Mucosa of descending colon (tissue), 3 donors: ENCODE measurements at regions not wholly inside any gene's neighbourhood (a gene's known extent, or its start where the extent isn't known, plus 50 kb on each side); places are given as distances from the start of the nearest gene placed in this dataset.

Source experiments
- ATAC-seq: fragments of 200-7000 bp; cut with Tn5 transposase; one replicate; pipeline ENCODE4 v1.9.1; 2020; ENCODE audit warnings: mild to moderate bottlenecking, moderate library complexity
- DNase-seq, 3 donors: peaks; one replicate each; pipeline ENCODE4 v3.0.0-alpha.2; 2020
- H3K36me3 ChIP-seq: fragments of 200-600 bp; one replicate; pipeline ENCODE4 v1.8.0; 2021; ENCODE audit warnings: low read depth, mild to moderate bottlenecking
- H3K4me1 ChIP-seq: fragments of 200-600 bp; one replicate; pipeline ENCODE4 v1.8.0; 2021; ENCODE audit warnings: low read depth, mild to moderate bottlenecking
- H3K4me3 ChIP-seq: fragments of 200-600 bp; one replicate; pipeline ENCODE4 v1.8.0; 2021; ENCODE audit warnings: mild to moderate bottlenecking
- H3K9me3 ChIP-seq: fragments of 200-600 bp; one replicate; pipeline ENCODE4 v1.8.0; 2021; ENCODE audit warnings: mild to moderate bottlenecking
- intact Hi-C, 2 donors: fragments of 100-400 bp; cut with DNase I in 1 of 2; cut with micrococcal nuclease in 1 of 2; formaldehyde crosslinking; loops; one replicate each; pipeline versions ENCODE4 v1.11.0 to v1.11.1; 2022; cut with DNase I, micrococcal nuclease
- TF ChIP-seq, protein P1 (sequence below): fragments of 200-600 bp; IDR thresholded peaks from one replicate; pipeline ENCODE4 v1.8.0; 2022; ENCODE audit warnings: antibody characterized with exemption, mild to moderate bottlenecking
- donor health status: DM: no; HTN: no; CAD: no; lungs with moderate emphysema.
- donor health status: DM: no; HTN: no; CAD: no.
- donor health status: DM: no; HTN: yes; CAD: no.

DNA sequence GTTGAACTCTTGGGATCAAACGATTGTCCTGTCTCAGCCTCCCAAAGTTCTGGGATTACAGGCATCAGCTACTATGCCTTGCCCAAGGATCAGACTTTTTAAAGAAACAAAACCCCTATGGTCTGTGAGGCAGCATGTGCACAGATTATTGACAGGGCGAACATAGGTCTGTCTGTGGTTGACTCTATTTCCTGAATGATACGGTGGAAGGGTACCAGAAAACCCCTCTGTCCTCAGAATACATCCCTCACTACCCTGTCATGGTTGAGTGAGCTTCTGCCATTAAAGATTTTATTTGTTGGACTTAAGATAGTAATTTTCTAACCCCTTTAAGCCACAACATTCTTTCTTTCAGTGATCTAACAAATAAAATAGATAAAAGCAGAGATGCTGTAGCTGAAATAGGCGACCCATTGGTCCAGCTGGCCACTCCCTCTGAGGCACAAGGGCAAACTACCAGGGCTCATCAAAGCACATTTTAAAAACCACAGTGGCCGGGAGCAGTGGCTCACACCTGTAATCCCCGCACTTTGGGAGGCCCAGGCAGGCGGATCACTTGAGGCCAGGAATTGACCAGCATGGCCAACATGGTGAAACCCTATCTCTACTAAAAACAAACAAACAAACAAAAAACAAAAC, 84.9 kb upstream of the ANKRD55 start:
- DNase-seq (no peak), ATAC-seq (no peak)
- Histone ChIP-seq H3K4me3 (no peak overlapping the region), H3K36me3 (no peaks in the 10 kb centered on the region), H3K9me3 (no peaks in the 10 kb centered on the region), H3K4me1 (no peaks in the 10 kb centered on the region)
- intact Hi-C loops: no loop called here
- TF ChIP-seq, protein P1, sequence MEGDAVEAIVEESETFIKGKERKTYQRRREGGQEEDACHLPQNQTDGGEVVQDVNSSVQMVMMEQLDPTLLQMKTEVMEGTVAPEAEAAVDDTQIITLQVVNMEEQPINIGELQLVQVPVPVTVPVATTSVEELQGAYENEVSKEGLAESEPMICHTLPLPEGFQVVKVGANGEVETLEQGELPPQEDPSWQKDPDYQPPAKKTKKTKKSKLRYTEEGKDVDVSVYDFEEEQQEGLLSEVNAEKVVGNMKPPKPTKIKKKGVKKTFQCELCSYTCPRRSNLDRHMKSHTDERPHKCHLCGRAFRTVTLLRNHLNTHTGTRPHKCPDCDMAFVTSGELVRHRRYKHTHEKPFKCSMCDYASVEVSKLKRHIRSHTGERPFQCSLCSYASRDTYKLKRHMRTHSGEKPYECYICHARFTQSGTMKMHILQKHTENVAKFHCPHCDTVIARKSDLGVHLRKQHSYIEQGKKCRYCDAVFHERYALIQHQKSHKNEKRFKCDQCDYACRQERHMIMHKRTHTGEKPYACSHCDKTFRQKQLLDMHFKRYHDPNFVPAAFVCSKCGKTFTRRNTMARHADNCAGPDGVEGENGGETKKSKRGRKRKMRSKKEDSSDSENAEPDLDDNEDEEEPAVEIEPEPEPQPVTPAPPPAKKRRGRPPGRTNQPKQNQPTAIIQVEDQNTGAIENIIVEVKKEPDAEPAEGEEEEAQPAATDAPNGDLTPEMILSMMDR: no peak

DNA sequence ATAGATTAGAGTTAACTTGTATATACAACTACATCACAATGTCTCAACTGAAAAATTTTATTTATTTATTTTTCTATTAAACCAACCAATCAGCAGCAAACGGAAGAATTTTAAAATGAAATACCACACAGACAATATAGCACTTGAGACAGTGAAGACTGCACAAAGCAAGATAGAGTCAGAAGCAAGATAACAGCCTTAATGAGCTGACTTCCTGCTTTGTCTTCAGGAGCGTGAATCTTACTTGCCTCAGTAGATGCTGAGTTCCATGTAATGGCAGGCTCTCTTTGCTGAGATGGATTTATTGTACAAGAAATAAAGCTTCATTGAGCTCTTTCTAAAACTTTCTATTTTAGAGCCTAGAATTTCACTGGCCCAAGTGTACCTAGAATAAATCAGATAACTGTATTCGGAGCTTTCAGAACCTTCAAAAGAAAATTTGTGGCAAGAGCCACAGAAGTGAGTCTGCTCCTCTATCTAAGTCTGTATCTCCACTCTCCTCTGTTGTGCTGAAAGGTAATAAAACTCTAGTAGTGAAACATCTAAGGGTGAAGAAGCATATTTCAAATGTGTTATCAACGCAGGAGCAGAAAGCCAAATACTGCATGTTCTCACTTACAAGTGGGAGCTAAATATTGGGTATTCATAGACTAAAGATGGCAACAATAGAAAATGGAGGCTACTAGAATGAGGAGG, 83.3 kb upstream of the ANKRD55 start:
- DNase-seq: no peak
- H3K9me3 ChIP-seq: no peaks in the 10 kb centered on the region
- intact Hi-C loops: no loop called here
- H3K4me1 ChIP-seq: no peaks in the 10 kb centered on the region
- H3K36me3 ChIP-seq: no peaks in the 10 kb centered on the region
- TF ChIP-seq, protein P1: no peak
- no peak for ATAC-seq
- no peak overlapping the region for H3K4me3 ChIP-seq

DNA sequence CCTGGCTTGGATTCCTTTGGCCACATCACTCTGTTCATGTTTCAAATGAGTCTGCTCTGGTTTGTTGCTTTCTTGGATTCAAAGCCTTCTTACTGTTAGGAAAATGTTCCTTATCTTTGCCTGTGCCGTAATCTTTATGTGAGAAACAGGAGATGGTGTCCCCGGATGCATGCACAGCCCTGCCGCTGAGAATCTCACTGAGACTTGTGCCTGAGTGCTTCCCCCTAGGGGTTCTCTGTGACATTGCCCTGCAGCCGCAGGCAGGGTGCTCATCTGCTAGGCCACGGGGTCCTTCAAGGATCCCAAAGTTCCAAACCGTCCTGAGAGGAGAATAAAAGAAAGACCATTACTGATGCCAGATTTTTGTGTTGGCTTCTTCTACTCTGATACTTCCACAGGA, 81.4 kb upstream of the ANKRD55 start:
- Histone ChIP-seq H3K4me1 (no peaks in the 10 kb centered on the region), H3K4me3 (no peak overlapping the region), H3K9me3 (no peaks in the 10 kb centered on the region), H3K36me3 (no peaks in the 10 kb centered on the region)
- intact Hi-C loops: no loop called here
- TF ChIP-seq, protein P1: peak; percentile 41
- no peak for ATAC-seq
- DNase-seq: peak in 1 of 3 donors; percentile 42

DNA sequence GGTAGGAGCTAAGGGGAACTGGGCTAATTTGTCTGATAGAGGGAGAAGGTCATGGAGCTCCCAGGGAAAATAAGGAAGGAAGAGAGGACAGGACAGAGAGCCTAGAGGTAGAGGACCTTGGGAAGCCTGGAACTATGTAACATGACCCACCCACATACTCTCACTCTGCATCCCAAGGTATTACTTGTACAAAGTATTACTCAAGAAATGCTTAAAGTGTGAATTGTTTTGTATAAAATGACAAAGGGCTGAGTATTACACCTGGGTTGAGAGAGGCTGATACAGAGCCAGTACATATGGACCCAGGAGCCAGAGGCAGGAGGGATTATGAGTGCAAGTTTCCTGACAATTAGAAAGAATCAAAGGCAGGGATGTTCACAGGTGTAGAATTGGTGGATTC, 80.5 kb upstream of the ANKRD55 start:
- DNase-seq (no peak), ATAC-seq (no peak)
- TF ChIP-seq, protein P1: no peak
- Histone ChIP-seq H3K9me3 (no peaks in the 10 kb centered on the region), H3K36me3 (no peaks in the 10 kb centered on the region), H3K4me1 (no peaks in the 10 kb centered on the region), H3K4me3 (no peak overlapping the region)
- intact Hi-C loops: no loop called here

DNA sequence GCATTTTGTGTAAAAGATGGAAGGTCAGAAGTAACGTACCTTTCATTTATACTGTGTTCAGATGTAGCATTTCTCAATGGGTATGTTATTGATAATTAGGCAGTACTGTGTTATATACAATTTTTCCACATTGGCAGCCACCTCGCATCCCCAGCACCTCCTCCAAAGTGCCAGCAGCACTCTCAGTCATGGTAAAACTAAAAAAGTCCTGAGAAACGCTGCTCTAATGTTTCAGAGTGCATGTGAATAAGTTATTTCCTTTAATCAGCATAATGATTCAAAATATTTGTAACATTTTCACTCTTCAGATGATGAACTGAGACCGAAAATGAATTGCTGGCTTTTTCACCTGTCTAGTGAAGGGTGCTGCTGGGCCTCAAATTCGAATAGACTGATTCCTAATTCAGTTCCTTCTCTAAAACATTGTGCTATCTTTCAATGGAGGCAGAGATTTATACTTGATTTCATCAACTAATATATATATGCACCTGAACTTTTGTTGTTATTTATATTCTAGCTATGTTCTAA, 79.9 kb upstream of the ANKRD55 start:
- DNase-seq (no peak), ATAC-seq (no peak)
- TF ChIP-seq, protein P1: no peak
- no peak overlapping the region for H3K4me3 ChIP-seq
- no peaks in the 10 kb centered on the region for H3K36me3 ChIP-seq
- no peaks in the 10 kb centered on the region for H3K4me1 ChIP-seq
- intact Hi-C loops: no loop called here
- no peaks in the 10 kb centered on the region for H3K9me3 ChIP-seq
